ENCODE measurements at regions not wholly inside any gene's neighbourhood (a gene's known extent, or its start where the extent isn't known, plus 50 kb on each side); places are given as distances from the start of the nearest gene placed in this dataset.
"Not testable (repeated sequence)": the region's sequence is repeated elsewhere in the genome, so short reads cannot be mapped to it uniquely, and the experiment has no call there.

DNA sequence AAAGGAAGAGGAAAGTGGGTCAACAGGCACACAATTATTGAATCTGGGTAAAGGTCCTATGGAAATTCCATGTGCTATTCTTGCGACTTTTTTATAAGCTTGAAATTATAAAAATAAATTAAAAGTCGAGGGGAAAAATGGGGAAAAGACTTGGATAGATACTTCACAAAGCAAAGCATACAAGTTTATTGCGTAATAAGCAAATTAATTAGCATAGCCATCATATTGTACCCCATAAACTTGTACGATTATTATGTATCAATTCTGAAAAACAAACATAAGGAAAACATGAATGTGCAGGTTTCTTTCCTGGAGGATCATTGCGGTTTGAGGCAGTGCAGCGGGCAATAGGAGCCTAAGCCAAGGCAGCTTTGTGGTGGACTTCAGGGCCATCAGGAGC lies 351.6 kb upstream of the NOX3 start:
- no peak overlapping the region for H3K27ac ChIP-seq (ENCODE audit: control insufficient read depth, insufficient read depth, low read length)
- H2AFZ ChIP-seq (ENCODE audit: control insufficient read depth, low read length): no peak overlapping the region
- no peak overlapping the region for H3K9ac ChIP-seq (ENCODE audit: control insufficient read depth, extremely low read depth, insufficient read depth, low read length)
- H3K4me3 ChIP-seq (ENCODE audit: control insufficient read depth in 2 of 3, extremely low read depth in 1 of 3, insufficient read depth in 2 of 3, low read depth in 1 of 3, low read length in 3 of 3): no peak overlapping the region
- dilution Hi-C loops (cut with MboI; ENCODE audit: extremely low pct_ligation_motif_present, low sequenced_read_pairs): no loop called here
- TF ChIP-seq EZH2 (IDR thresholded peaks at IDR 0.05; ENCODE audit: low read length): no peak
- TF ChIP-seq, protein P1, sequence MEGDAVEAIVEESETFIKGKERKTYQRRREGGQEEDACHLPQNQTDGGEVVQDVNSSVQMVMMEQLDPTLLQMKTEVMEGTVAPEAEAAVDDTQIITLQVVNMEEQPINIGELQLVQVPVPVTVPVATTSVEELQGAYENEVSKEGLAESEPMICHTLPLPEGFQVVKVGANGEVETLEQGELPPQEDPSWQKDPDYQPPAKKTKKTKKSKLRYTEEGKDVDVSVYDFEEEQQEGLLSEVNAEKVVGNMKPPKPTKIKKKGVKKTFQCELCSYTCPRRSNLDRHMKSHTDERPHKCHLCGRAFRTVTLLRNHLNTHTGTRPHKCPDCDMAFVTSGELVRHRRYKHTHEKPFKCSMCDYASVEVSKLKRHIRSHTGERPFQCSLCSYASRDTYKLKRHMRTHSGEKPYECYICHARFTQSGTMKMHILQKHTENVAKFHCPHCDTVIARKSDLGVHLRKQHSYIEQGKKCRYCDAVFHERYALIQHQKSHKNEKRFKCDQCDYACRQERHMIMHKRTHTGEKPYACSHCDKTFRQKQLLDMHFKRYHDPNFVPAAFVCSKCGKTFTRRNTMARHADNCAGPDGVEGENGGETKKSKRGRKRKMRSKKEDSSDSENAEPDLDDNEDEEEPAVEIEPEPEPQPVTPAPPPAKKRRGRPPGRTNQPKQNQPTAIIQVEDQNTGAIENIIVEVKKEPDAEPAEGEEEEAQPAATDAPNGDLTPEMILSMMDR (optimal IDR thresholded peaks at IDR 0.05 in 1 of 3, IDR thresholded peaks at IDR 0.05 in 1 of 3, conservative IDR thresholded peaks at IDR 0.05 in 1 of 3; ENCODE audit: extremely low read depth in 1 of 3, insufficient read depth in 2 of 3, low read length in 3 of 3): no peak
- no peak for DNase-seq (ENCODE audit: low read depth, low spot score)
- H3K36me3 ChIP-seq (ENCODE audit: control insufficient read depth in 2 of 2, extremely low read depth in 1 of 2, insufficient read depth in 2 of 2, low read length in 2 of 2): no peaks in the 10 kb centered on the region
- H4K20me1 ChIP-seq (ENCODE audit: control insufficient read depth, extremely low read depth, insufficient read depth, low read length): no peaks in the 10 kb centered on the region
- H3K27me3 ChIP-seq (ENCODE audit: control insufficient read depth, extremely low read depth, insufficient read depth, low read length): no peaks in the 10 kb centered on the region
- no peaks in the 10 kb centered on the region for H3K9me3 ChIP-seq (ENCODE audit: control insufficient read depth, low read depth, low read length)
- H3K9me1 ChIP-seq (ENCODE audit: control insufficient read depth, extremely low read depth, insufficient read depth, low read length): no peaks in the 10 kb centered on the region
- no peak for FAIRE-seq
- H3K4me1 ChIP-seq (ENCODE audit: control insufficient read depth, extremely low read depth, insufficient read depth, low read length): no peaks in the 10 kb centered on the region
- H3K4me2 ChIP-seq (ENCODE audit: control insufficient read depth, extremely low read depth, insufficient read depth, low read depth, low read length): no peak overlapping the region
- no peaks in the 10 kb centered on the region for H3K79me2 ChIP-seq (ENCODE audit: control insufficient read depth, insufficient read depth, low read length)

DNA sequence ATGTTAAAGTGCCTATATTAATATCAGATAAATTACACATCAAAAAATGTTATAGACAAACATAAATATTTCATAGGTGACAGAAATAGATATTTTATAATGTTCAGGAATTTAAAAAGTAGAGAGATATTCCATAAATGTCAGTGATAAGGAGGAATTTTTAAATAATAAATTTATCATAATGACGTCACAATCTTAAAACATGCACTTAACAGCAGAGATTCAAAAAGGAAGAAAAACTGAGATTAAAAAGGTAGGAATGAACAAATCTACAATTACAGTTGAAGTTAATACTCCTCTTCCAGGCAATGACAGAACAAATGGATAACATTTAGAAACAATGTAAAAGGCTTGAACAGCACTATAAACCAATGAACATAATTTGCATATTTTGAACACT lies 345.4 kb upstream of the NOX3 start:
- H3K9me3 ChIP-seq (ENCODE audit: control insufficient read depth, low read depth, low read length): no peaks in the 10 kb centered on the region
- no peak overlapping the region for H3K4me3 ChIP-seq (ENCODE audit: control insufficient read depth in 2 of 3, extremely low read depth in 1 of 3, insufficient read depth in 2 of 3, low read depth in 1 of 3, low read length in 3 of 3)
- DNase-seq (ENCODE audit: low read depth, low spot score): no peak
- dilution Hi-C loops (cut with MboI; ENCODE audit: extremely low pct_ligation_motif_present, low sequenced_read_pairs): no loop called here
- H4K20me1 ChIP-seq (ENCODE audit: control insufficient read depth, extremely low read depth, insufficient read depth, low read length): no peaks in the 10 kb centered on the region
- no peak overlapping the region for H3K4me2 ChIP-seq (ENCODE audit: control insufficient read depth, extremely low read depth, insufficient read depth, low read depth, low read length)
- H3K4me1 ChIP-seq (ENCODE audit: control insufficient read depth, extremely low read depth, insufficient read depth, low read length): no peaks in the 10 kb centered on the region
- H3K27ac ChIP-seq (ENCODE audit: control insufficient read depth, insufficient read depth, low read length): no peak overlapping the region
- no peaks in the 10 kb centered on the region for H3K27me3 ChIP-seq (ENCODE audit: control insufficient read depth, extremely low read depth, insufficient read depth, low read length)
- no peak for TF ChIP-seq EZH2 (IDR thresholded peaks at IDR 0.05; ENCODE audit: low read length)
- TF ChIP-seq, protein P1 (optimal IDR thresholded peaks at IDR 0.05 in 1 of 3, IDR thresholded peaks at IDR 0.05 in 1 of 3, conservative IDR thresholded peaks at IDR 0.05 in 1 of 3; ENCODE audit: extremely low read depth in 1 of 3, insufficient read depth in 2 of 3, low read length in 3 of 3): no peak
- no peak overlapping the region for H3K9ac ChIP-seq (ENCODE audit: control insufficient read depth, extremely low read depth, insufficient read depth, low read length)
- no peaks in the 10 kb centered on the region for H3K79me2 ChIP-seq (ENCODE audit: control insufficient read depth, insufficient read depth, low read length)
- H3K9me1 ChIP-seq (ENCODE audit: control insufficient read depth, extremely low read depth, insufficient read depth, low read length): no peaks in the 10 kb centered on the region
- no peak for FAIRE-seq
- no peak overlapping the region for H2AFZ ChIP-seq (ENCODE audit: control insufficient read depth, low read length)
- H3K36me3 ChIP-seq (ENCODE audit: control insufficient read depth in 2 of 2, extremely low read depth in 1 of 2, insufficient read depth in 2 of 2, low read length in 2 of 2): no peaks in the 10 kb centered on the region

DNA sequence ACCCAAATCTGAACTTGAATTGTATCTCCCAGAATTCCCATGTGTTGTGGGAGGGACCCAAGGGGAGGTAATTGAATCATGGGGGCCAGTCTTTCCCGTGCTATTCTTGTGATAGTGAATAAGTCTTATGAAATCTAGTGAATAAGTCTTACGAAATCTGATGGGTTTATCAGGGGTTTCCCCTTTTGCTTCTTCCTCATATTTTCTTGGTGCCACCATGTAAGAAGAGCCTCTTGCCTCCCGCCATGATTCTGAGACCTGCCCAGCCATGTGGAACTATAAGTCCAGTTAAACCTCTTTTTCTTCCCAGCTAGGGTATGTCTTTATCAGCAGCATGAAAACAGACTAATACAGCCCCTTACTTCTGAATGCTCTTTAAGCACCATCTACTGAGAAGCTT lies 343.2 kb upstream of the NOX3 start:
- H3K9me3 ChIP-seq (ENCODE audit: control insufficient read depth, low read depth, low read length); H3K4me2 ChIP-seq (ENCODE audit: control insufficient read depth, extremely low read depth, insufficient read depth, low read depth, low read length); dilution Hi-C loops (cut with MboI; ENCODE audit: extremely low pct_ligation_motif_present, low sequenced_read_pairs); H3K27ac ChIP-seq (ENCODE audit: control insufficient read depth, insufficient read depth, low read length); H2AFZ ChIP-seq (ENCODE audit: control insufficient read depth, low read length); DNase-seq (ENCODE audit: low read depth, low spot score); H3K27me3 ChIP-seq (ENCODE audit: control insufficient read depth, extremely low read depth, insufficient read depth, low read length); H3K9me1 ChIP-seq (ENCODE audit: control insufficient read depth, extremely low read depth, insufficient read depth, low read length); H3K9ac ChIP-seq (ENCODE audit: control insufficient read depth, extremely low read depth, insufficient read depth, low read length); FAIRE-seq; H4K20me1 ChIP-seq (ENCODE audit: control insufficient read depth, extremely low read depth, insufficient read depth, low read length); H3K4me1 ChIP-seq (ENCODE audit: control insufficient read depth, extremely low read depth, insufficient read depth, low read length); H3K36me3 ChIP-seq (ENCODE audit: control insufficient read depth in 2 of 2, extremely low read depth in 1 of 2, insufficient read depth in 2 of 2, low read length in 2 of 2); H3K4me3 ChIP-seq (ENCODE audit: control insufficient read depth in 2 of 3, extremely low read depth in 1 of 3, insufficient read depth in 2 of 3, low read depth in 1 of 3, low read length in 3 of 3); H3K79me2 ChIP-seq (ENCODE audit: control insufficient read depth, insufficient read depth, low read length): not testable (repeated sequence)

Measured in keratinocyte (primary cell).